ENCODE measurements at regions not wholly inside any gene's neighbourhood (a gene's known extent, or its start where the extent isn't known, plus 50 kb on each side); places are given as distances from the start of the nearest gene placed in this dataset.

GRCh38 chr20:17017232-17017631, 209.6 kb upstream of the PCSK2 start:
- no peak for DNase-seq (ENCODE audit: low spot score)

GRCh38 chr20:17021481-17021880, 205.4 kb upstream of the PCSK2 start:
- DNase-seq (ENCODE audit: low spot score) = no peak

- DNase-seq (ENCODE audit: low spot score) = no peak
Observed at GRCh38 chr20:17023036-17023435, 203.8 kb upstream of the PCSK2 start.

DNA sequence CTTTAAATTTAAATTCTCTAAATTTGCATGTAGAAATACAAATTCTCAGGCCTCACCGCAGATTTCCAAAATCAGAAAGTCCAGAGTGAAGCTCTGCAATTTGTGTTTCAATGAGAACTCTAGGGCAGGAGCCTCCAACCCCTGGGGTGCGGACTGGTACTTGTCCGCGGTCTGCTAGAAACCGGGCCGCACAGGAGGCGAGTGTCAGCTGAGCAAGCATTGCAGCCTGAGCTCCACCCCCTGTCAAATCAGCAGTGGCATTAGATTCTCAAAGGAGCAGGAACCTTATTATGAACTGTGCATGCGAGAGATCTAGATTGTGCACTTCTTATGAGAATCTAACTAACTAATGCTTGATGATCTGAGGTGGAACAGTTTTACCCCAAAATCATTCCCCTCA, 203.0 kb upstream of the PCSK2 start:
- DNase-seq (ENCODE audit: low spot score) = peak; percentile 88

DNA sequence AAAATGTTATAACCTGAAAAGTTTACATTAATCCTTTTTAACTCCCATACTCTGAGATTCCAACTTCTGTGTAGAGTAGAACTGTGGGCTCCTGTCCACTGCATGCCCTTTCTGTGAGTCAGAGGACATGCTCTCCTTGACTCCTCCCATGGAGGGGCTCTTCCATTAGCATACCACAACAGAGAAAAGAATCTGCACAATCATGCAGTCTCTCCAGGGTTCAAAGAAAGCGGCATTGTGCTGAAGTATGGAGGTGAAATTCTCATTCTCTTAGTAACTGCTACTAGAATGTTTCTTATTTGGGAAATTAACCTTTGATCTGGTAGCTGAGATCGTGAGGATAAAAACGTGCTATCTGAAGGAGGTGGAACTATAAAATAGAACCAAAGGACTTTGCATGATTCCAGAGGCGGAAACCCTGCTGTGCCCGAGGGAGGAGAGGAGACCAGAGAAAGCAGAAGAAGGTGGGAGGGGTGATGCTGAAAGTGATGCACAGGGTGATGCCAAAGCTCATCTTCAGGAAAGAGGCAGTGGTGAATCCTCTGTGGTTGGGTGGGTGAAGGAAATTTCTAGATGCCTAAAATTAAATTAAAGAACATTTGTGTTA, 202.2 kb upstream of the PCSK2 start:
- peak; percentile 99 for DNase-seq (ENCODE audit: low spot score)

DNA sequence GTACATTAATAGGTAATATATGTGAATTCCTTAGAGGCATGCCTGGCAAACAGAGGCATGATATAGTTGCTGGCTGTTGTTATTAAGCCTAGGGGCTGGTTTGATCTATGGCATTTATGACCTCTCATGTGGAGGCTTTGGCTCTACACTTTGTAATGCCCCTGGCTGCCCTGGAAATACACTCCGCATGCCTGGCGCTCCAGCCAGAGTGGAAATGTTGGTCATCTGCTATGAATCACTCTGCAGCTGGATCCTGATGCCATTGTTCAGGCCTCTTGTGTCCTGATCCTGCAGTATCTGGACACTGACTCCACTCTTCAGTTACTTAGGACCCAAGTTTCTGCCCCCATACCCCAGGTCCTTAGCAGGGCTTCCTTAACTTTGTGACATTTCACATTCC, 200.5 kb upstream of the PCSK2 start:
- DNase-seq (ENCODE audit: low spot score) = no peak

DNA sequence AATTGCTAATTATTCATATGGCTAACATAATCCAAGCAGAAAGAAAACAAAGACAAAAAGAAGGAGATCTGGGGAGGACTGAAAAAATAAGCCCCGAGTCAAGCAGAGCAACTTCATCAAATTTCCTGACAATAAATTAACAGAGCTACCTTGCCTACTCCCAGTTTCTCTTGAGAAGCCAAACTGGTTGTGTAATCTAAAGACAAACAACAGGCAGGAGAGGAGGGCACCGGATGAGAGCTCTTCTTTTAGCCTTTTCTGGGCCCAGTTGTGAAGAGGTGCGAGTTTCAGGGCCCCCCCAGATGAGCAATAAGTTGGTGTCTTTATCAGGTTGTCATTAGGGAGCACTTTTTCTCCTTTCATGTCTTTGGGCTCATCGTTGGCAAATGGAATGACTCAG, 197.1 kb upstream of the PCSK2 start:
- DNase-seq (ENCODE audit: low spot score) = no peak

DNA sequence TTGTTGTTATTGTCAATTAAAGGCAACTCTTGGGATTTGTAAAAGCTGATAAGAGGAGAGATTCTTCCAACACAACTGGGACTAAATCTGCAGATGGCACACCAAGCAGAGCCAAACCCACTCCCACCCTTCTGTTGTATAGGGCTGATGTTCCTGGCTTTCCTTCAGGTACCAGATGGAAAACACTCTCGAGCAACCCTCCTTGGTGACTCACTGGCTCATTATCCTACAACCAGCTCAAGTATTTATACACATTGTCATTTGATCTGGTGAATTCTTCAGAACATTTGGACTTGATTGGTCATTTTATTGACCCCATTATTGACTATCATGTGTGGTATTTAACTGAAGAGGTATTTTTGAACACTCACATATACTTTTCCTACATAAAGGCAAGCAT, 190.3 kb upstream of the PCSK2 start:
- DNase-seq (ENCODE audit: low spot score) = no peak

GRCh38 chr20:17042122-17042521, 184.7 kb upstream of the PCSK2 start:
- no peak for DNase-seq (ENCODE audit: low spot score)

DNA sequence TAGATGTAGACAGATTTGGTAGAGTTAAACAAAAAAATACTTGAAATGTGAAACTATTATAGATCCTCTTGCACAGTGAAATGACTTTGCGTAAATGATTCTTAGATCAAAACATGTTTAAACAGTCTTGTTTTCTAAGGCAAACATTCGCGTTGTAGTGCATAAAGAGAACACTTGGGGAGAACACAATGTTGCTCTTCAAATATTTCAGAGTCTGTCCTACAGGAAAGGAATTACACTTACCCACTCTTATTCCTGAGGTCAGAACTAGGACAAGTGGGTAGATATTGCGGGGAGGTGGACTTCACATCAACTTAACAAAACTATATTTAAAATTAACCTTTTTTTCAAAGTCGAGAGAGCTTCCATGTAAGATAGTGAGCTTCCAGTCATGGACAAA, 183.5 kb upstream of the PCSK2 start:
- DNase-seq (ENCODE audit: low spot score) = no peak

- no peak for DNase-seq (ENCODE audit: low spot score)
Observed at GRCh38 chr20:17044891-17045290, 181.9 kb upstream of the PCSK2 start.

DNA sequence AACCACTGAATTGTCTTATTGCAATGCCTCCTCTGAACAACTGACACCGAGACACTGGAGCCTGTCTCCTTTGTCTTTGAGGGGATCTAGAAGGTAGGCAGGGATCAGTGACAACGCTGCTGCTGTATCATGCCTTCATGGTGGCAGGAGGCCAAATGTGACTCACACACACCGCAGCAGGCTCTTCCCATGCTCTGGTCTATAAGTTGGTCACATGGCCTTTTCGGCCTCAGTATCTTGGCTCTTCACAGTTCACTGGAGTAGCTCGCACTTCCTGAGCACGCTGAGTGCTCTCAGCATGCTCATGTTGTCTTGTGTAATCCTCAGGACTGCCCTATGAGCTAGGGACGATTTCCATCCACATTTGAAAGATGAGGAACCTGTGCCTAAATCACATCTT, 167.4 kb upstream of the PCSK2 start:
- DNase-seq (ENCODE audit: low spot score) = peak; percentile 63

DNA sequence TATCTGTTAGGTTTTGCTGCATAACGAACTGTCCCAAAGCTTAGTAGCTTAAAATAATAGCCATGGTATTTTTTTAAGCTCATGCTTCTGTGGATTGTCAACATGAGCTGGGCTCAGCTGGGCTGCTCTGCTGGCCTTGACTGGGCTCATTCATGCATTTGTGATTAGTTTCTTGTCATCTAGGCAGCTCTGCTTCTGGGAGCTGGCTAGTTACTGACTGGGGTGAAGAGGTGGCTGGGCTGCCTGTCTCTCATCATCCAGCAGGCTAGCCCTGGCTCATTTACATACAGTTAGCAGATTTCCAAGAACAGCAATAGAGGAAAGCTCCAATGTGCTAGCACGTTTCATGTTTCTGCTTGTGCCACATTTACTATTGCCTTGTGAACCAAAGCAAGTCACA, 165.1 kb upstream of the PCSK2 start:
- DNase-seq (ENCODE audit: low spot score) = no peak

- DNase-seq (ENCODE audit: low spot score) = no peak
Observed at GRCh38 chr20:17062712-17063111, 164.1 kb upstream of the PCSK2 start.

DNA sequence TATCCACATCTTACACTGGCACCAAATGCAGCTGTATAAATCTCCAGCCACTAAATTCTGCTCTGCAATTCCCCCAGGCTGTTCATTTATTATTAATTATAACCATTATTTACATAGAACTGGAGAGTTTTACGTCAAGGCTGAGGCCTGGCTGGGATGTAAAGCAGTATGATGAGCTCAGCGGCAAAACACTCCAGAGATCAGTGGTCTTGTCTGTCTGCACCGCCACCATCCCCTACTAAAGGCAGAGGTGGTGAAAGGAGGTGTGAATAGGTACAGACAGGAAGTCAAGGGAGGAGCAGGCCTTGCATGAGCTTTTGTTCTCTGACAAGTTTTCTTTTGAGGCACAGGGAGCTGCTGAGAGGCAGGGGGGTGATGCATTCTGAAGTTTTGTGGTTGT, 159.9 kb upstream of the PCSK2 start:
- DNase-seq (ENCODE audit: low spot score) = no peak

GRCh38 chr20:17068084-17068711, 158.6 kb upstream of the PCSK2 start:
- no peak for DNase-seq (ENCODE audit: low spot score)

GRCh38 chr20:17077030-17077429, 149.8 kb upstream of the PCSK2 start:
- no peak for DNase-seq (ENCODE audit: low spot score)

- peak; percentile 8 for DNase-seq (ENCODE audit: low spot score)
Observed at GRCh38 chr20:17083738-17084137, 143.1 kb upstream of the PCSK2 start.

- no peak for DNase-seq (ENCODE audit: low spot score)
Observed at GRCh38 chr20:17084909-17085308, 141.9 kb upstream of the PCSK2 start.

GRCh38 chr20:17093782-17094181, 133.1 kb upstream of the PCSK2 start:
- no peak for DNase-seq (ENCODE audit: low spot score)

- no peak for DNase-seq (ENCODE audit: low spot score)
Observed at GRCh38 chr20:17097603-17098002, 129.2 kb upstream of the PCSK2 start.

DNA sequence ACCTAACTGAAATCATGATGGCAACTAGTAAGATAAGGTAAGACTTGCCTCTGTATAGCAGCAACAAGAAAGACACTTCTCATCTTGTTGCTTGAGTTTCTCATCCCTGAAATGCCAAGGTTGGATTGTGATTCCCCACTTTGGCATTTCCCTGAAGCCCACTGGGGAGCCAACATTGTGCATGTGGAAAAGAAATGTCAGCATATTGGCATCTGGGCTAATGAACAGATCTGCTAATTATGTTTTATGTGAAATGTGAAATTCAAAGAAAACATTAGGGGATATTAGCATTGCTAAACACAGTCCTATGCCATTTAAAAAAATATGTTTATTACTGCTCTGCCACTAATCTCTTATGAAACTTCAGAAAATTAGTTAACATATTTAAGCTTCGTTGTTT, 126.3 kb upstream of the PCSK2 start:
- no peak for DNase-seq (ENCODE audit: low spot score)

- no peak for DNase-seq (ENCODE audit: low spot score)
Observed at GRCh38 chr20:17107127-17107526, 119.7 kb upstream of the PCSK2 start.

DNA sequence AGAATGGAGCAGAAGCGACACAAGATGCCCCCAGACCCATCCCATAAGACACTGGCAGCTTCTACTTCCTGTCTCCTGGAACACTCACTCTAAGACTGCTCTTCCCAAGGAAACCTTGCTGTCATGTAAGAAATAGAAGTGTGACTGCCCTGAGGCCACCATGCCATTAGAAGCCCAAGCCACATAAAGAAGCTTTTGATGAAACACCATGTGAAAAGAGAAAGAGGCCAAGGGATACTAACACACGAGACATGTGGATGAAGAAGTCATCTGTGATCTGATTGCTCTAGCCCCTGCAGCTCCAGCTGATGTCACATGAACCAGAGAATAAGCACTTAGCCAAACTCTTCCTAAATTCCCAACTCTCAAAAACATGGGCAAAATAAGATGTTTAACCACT, 117.9 kb upstream of the PCSK2 start:
- DNase-seq (ENCODE audit: low spot score) = no peak

Data from SW480 (cell line).